GM23338 (cell line): ENCODE measurements at regions not wholly inside any gene's neighbourhood (a gene's known extent, or its start where the extent isn't known, plus 50 kb on each side); places are given as distances from the start of the nearest gene placed in this dataset.
A peak's percentile ranks its signal among the peaks of the same experiment; 100 is the strongest.
"Not testable (repeated sequence)": the region's sequence is repeated elsewhere in the genome, so short reads cannot be mapped to it uniquely, and the experiment has no call there.

Experiments
- ATAC-seq: fragments of 200-7000 bp; cut with Tn5 transposase; 3 replicates; pipeline ENCODE4 v1.9.1; 2020
- DNase-seq: peaks from one replicate; pipeline ENCODE4 v3.0.0-alpha.2; 2015; ENCODE audit warnings: low spot score
- H2AFZ ChIP-seq: fragments of 200-600 bp; sonication (generic); 2 replicates; pipeline ENCODE4 v1.8.0; 2016; ENCODE audit warnings: antibody characterized with exemption, mild to moderate bottlenecking, moderate library complexity
- H3F3A ChIP-seq: fragments of 200-600 bp; sonication (generic); replicated peaks from 2 replicates; pipeline ENCODE4 v1.8.0; 2017; ENCODE audit warnings: antibody characterized with exemption, mixed run types, low read depth
- H3K27ac ChIP-seq: fragments of 200-600 bp; sonication (generic); 2 replicates; pipeline ENCODE4 v1.6.1; 2016; ENCODE audit warnings: low read depth
- H3K27me3 ChIP-seq: fragments of 200-600 bp; sonication (generic); 2 replicates; pipeline ENCODE4 v1.8.0; 2016; ENCODE audit warnings: mild to moderate bottlenecking, mixed run types, moderate library complexity; ENCODE audit not compliant: insufficient read depth
- H3K36me3 ChIP-seq: fragments of 200-600 bp; sonication (generic); 2 replicates; pipeline ENCODE4 v1.8.0; 2016; ENCODE audit warnings: mild to moderate bottlenecking; ENCODE audit not compliant: insufficient read depth
- H3K4me1 ChIP-seq: fragments of 200-600 bp; sonication (generic); 2 replicates; pipeline ENCODE4 v1.8.0; 2016; ENCODE audit warnings: mild to moderate bottlenecking, moderate library complexity; ENCODE audit not compliant: insufficient read depth
- H3K4me2 ChIP-seq: fragments of 200-600 bp; sonication (generic); 2 replicates; pipeline ENCODE4 v1.7.1; 2017; ENCODE audit warnings: mixed run types
- H3K4me3 ChIP-seq: fragments of 200-600 bp; sonication (generic); 2 replicates; pipeline ENCODE4 v1.6.1; 2016; ENCODE audit warnings: mixed run types
- H3K79me2 ChIP-seq: fragments of 200-600 bp; sonication (generic); replicated peaks from 2 replicates; pipeline ENCODE4 v1.8.0; 2017; ENCODE audit warnings: mild to moderate bottlenecking; ENCODE audit not compliant: insufficient read depth
- H3K9me2 ChIP-seq: fragments of 200-600 bp; sonication (generic); 2 replicates; pipeline ENCODE4 v1.8.0; 2017; ENCODE audit not compliant: insufficient read depth
- H4K20me1 ChIP-seq: fragments of 200-600 bp; sonication (generic); replicated peaks from 2 replicates; pipeline ENCODE4 v1.8.0; 2017; ENCODE audit warnings: mild to moderate bottlenecking; ENCODE audit not compliant: insufficient read depth
- H3K27ac Mint-ChIP-seq: 2 replicates; pipeline ENCODE4 v1.8.0; 2020; ENCODE audit warnings: inconsistent platforms, mild to moderate bottlenecking, moderate library complexity, mixed read lengths
- H3K27me3 Mint-ChIP-seq: 3 replicates; pipeline ENCODE4 v1.8.0; 2022; ENCODE audit warnings: low read depth, mild to moderate bottlenecking, moderate library complexity, mixed read lengths, inconsistent platforms; ENCODE audit not compliant: insufficient read depth, poor library complexity
- H3K36me3 Mint-ChIP-seq: 3 replicates; pipeline ENCODE4 v1.8.0; 2021; ENCODE audit warnings: low read depth, mild to moderate bottlenecking, inconsistent platforms, moderate library complexity, mixed read lengths
- H3K4me1 Mint-ChIP-seq: 3 replicates; pipeline ENCODE4 v1.8.0; 2020; ENCODE audit warnings: mild to moderate bottlenecking, inconsistent platforms, mixed read lengths
- H3K4me3 Mint-ChIP-seq: 3 replicates; pipeline ENCODE4 v1.8.0; 2021; ENCODE audit warnings: moderate library complexity, mild to moderate bottlenecking, inconsistent platforms, mixed read lengths
- H3K9me3 Mint-ChIP-seq: 3 replicates; pipeline ENCODE4 v1.8.0; 2020; ENCODE audit warnings: moderate library complexity, mild to moderate bottlenecking, inconsistent platforms, mixed read lengths
- CREB1 ChIP-seq: fragments of 250-450 bp; sonication (Bioruptor Pico); IDR thresholded peaks from 2 replicates; pipeline ENCODE4 v1.5.0; 2020; ENCODE audit warnings: low read depth, mild to moderate bottlenecking, moderate library complexity
- CTCF ChIP-seq, 2 experiments: fragments of 200-600 bp in 1 of 2; sonication (generic) in 1 of 2; conservative IDR thresholded peaks; 2 replicates each; pipeline versions ENCODE4 v1.5.1 to v1.6.1; 2016 to 2017; ENCODE audit warnings: antibody characterized with exemption in 2 of 2, low read depth in 2 of 2, mild to moderate bottlenecking in 2 of 2, moderate library complexity in 1 of 2
- ETS1 ChIP-seq: IDR thresholded peaks from 2 replicates; pipeline ENCODE4 v1.6.1; 2016; ENCODE audit warnings: antibody characterized with exemption
- EZH2 ChIP-seq: fragments of 200-600 bp; sonication (generic); IDR thresholded peaks from one replicate; pipeline ENCODE4 v1.8.0; 2017; ENCODE audit warnings: antibody characterized with exemption, mild to moderate bottlenecking, low read depth; ENCODE audit not compliant: unreplicated experiment
- EZH2phosphoT487 ChIP-seq: fragments of 200-600 bp; sonication (generic); IDR thresholded peaks from one replicate; pipeline ENCODE4 v1.8.1; 2018; ENCODE audit warnings: antibody characterized with exemption; ENCODE audit not compliant: unreplicated experiment
- JUNB ChIP-seq: IDR thresholded peaks from one replicate; pipeline ENCODE4 v1.6.1; 2016; ENCODE audit warnings: antibody characterized with exemption; ENCODE audit not compliant: unreplicated experiment
- POLR2AphosphoS5 ChIP-seq: IDR thresholded peaks from 2 replicates; pipeline ENCODE4 v1.6.1; 2016; ENCODE audit warnings: antibody characterized with exemption, low read depth
- REST ChIP-seq: IDR thresholded peaks from one replicate; pipeline ENCODE4 v1.6.1; 2018; ENCODE audit warnings: antibody characterized with exemption; ENCODE audit not compliant: unreplicated experiment
- STAT1 ChIP-seq: IDR thresholded peaks from one replicate; pipeline ENCODE4 v1.6.1; 2016; ENCODE audit warnings: antibody characterized with exemption; ENCODE audit not compliant: unreplicated experiment
- ZNF114 ChIP-seq: fragments of 250-450 bp; sonication (Bioruptor Pico); IDR thresholded peaks from 2 replicates; pipeline ENCODE4 v1.5.0; 2020; ENCODE audit warnings: mild to moderate bottlenecking, moderate library complexity

- not testable (repeated sequence) for ATAC-seq, H3K36me3 ChIP-seq, H3K27ac Mint-ChIP-seq, H3K9me2 ChIP-seq, H3F3A ChIP-seq, H4K20me1 ChIP-seq, H3K79me2 ChIP-seq, H3K27ac ChIP-seq
- 0 out of 2 replicates have a peak overlapping the region, but pooled peaks have one; percentile 74 for H2AFZ ChIP-seq
- peak overlapping the region; percentile 83 for H3K4me2 ChIP-seq
- peaks cover 12% of the 10 kb centered on the region; the same call in 1 of the 2 replicates for H3K27me3 ChIP-seq
- peak overlapping the region; percentile 73 for H3K4me3 ChIP-seq
- H3K4me1 ChIP-seq, result peaks cover 14% of the 10 kb centered on the region; the same call in 1 of the 2 replicates
- peaks cover 10% of the 10 kb centered on the region for H3K36me3 Mint-ChIP-seq
- peak overlapping the region; percentile 67 for H3K4me3 Mint-ChIP-seq
- peaks cover 54% of the 10 kb centered on the region for H3K9me3 Mint-ChIP-seq
- H3K4me1 Mint-ChIP-seq, result peaks cover 16% of the 10 kb centered on the region
- peaks cover 19% of the 10 kb centered on the region for H3K27me3 Mint-ChIP-seq
- DNase-seq, result peak; percentile 77
These were observed 973.8 kb upstream of the DEFB115 start for GRCh38 chr20:30283476-30284280.

GRCh38 chr20:30284281-30284905 lies 973.1 kb upstream of the DEFB115 start:
- ATAC-seq, result no peak
- Histone ChIP-seq H3K27me3 (peaks cover 12% of the 10 kb centered on the region; the same call in 1 of the 2 replicates), H3K4me3 (peak overlapping the region; percentile 73)
- no peak for TF ChIP-seq EZH2
- no peak for TF ChIP-seq STAT1
- TF ChIP-seq ETS1, result no peak
- no peak for TF ChIP-seq CREB1 (CRISPR knock-in tag)
- no peak for TF ChIP-seq EZH2phosphoT487
- TF ChIP-seq ZNF114 (CRISPR knock-in tag), result no peak
- TF ChIP-seq REST, result no peak
- no peak for TF ChIP-seq POLR2AphosphoS5
- no peak for TF ChIP-seq CTCF (conservative IDR thresholded peaks at IDR 0.05; ENCODE audit: low read depth in 2 of 2)
- no peak for TF ChIP-seq JUNB

More at GRCh38 chr20:30284281-30284905, 973.1 kb upstream of the DEFB115 start:
- H3K4me1 ChIP-seq, result peaks cover 22% of the 10 kb centered on the region
- H4K20me1 ChIP-seq, result no peaks in the 10 kb centered on the region
- no peak overlapping the region for H3K27ac ChIP-seq
- no peaks in the 10 kb centered on the region for H3K9me2 ChIP-seq
- H3K4me3 Mint-ChIP-seq, result peak overlapping the region; percentile 67; the same call in 2 of the 3 replicates
- 0 out of 2 replicates have a peak overlapping the region, but pooled peaks have one; percentile 74 for H2AFZ ChIP-seq
- DNase-seq, result no peak
- H3F3A ChIP-seq, result no peaks in the 10 kb centered on the region
- H3K4me2 ChIP-seq, result peak overlapping the region; percentile 83
- no peaks in the 10 kb centered on the region for H3K79me2 ChIP-seq
- H3K27me3 Mint-ChIP-seq, result peaks cover 21% of the 10 kb centered on the region
- no peak overlapping the region for H3K27ac Mint-ChIP-seq
- H3K36me3 ChIP-seq, result no peaks in the 10 kb centered on the region
- peaks cover 56% of the 10 kb centered on the region for H3K9me3 Mint-ChIP-seq
- peaks cover 22% of the 10 kb centered on the region for H3K4me1 Mint-ChIP-seq
- H3K36me3 Mint-ChIP-seq, result peaks cover 10% of the 10 kb centered on the region
